ENCODE measurements at regions not wholly inside any gene's neighbourhood (a gene's known extent, or its start where the extent isn't known, plus 50 kb on each side); places are given as distances from the start of the nearest gene placed in this dataset.

DNA sequence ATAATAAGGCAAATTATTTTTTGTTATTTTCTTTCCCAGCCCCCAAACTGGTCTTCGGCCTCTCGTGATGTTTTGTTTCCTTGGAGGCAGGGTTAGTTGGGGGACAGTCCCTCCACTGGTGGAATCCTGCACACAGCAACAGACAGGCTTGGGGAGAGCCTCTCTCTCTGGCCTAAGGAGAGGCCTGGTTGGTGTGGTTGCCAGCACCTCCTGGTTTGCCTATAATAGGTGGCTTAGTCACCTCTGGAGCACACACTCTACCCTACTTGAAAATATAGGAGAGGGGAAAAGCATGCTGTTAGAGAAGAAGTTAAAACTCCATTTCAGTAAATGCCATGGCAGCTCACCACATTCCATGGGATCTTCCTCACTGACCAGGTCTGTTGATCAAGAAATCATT, 417.2 kb upstream of the MEIS1 start:
- Histone ChIP-seq H2AK9ac (replicated peaks; ENCODE audit: low read depth, low read length, poor library complexity) (no peak overlapping the region), H3K9ac (ENCODE audit: low read depth, low read length) (no peak overlapping the region), H3K23ac (ENCODE audit: low read depth, low read length) (no peak overlapping the region), H3K79me1 (ENCODE audit: low read depth in 1 of 2, low read length in 2 of 2) (no peaks in the 10 kb centered on the region), H3K18ac (ENCODE audit: low read depth, low read length) (no peak overlapping the region), H2BK20ac (ENCODE audit: low read depth, low read length) (no peak overlapping the region), H4K5ac (ENCODE audit: low read depth, low read length) (no peak overlapping the region), H2BK5ac (ENCODE audit: low read depth, low read length, poor library complexity, severe bottlenecking) (no peak overlapping the region), H3K14ac (replicated peaks; ENCODE audit: low read depth, low read length) (no peak overlapping the region), H2BK120ac (ENCODE audit: low read depth, low read length) (no peak overlapping the region), H2BK15ac (ENCODE audit: low read depth, low read length) (no peak overlapping the region), H2AK5ac (ENCODE audit: low read depth, low read length) (no peak overlapping the region), H3K9me3 (ENCODE audit: control insufficient read depth, insufficient read depth, low read length) (no peaks in the 10 kb centered on the region), H3K27ac (ENCODE audit: insufficient read depth, low read length) (no peak overlapping the region), H3K27me3 (ENCODE audit: control insufficient read depth, insufficient read depth, low read length) (no peaks in the 10 kb centered on the region), H4K8ac (ENCODE audit: low read depth in 2 of 2, low read length in 2 of 2) (no peak overlapping the region), H2AFZ (replicated peaks; ENCODE audit: low read length, poor library complexity) (no peak overlapping the region), H3K4me3 (ENCODE audit: insufficient read depth, low read depth, low read length) (no peak overlapping the region), H3K4ac (ENCODE audit: low read depth, low read length) (no peak overlapping the region), H4K91ac (ENCODE audit: insufficient read depth, low read depth, low read length) (no peak overlapping the region), H4K20me1 (ENCODE audit: insufficient read depth, low read length) (no peaks in the 10 kb centered on the region), H3K4me1 (ENCODE audit: control insufficient read depth, insufficient read depth, low read length) (no peaks in the 10 kb centered on the region), H3K9me1 (ENCODE audit: insufficient read depth, low read length) (no peaks in the 10 kb centered on the region), H3K36me3 (ENCODE audit: control insufficient read depth, insufficient read depth, low read length) (no peaks in the 10 kb centered on the region), H3K4me2 (ENCODE audit: low read depth, low read length) (no peak overlapping the region), H3K56ac (ENCODE audit: extremely low read depth, insufficient read depth, low read length) (no peak overlapping the region)
- ChIA-PET CTCF (no interaction called here), POLR2A (ENCODE audit: unreplicated experiment) (no interaction called here)
- intact Hi-C loops (cut with micrococcal nuclease) = loop anchor here (10.0 kb wide), 1 partner anchor 1827 kb away; no protein-coding TSS in a partner anchor
- in situ Hi-C loops (cut with MboI; ENCODE audit: low sequenced_read_pairs) = no loop called here
- dilution Hi-C loops (cut with HindIII; ENCODE audit: low sequenced_read_pairs, unreplicated experiment) = no loop called here
- TF ChIP-seq RAD21 (IDR thresholded peaks at IDR 0.05; ENCODE audit: low read length) = no peak
- TF ChIP-seq MAZ (IDR thresholded peaks at IDR 0.05; ENCODE audit: borderline replicate concordance, low read depth, low read length) = no peak
- TF ChIP-seq, protein P1, sequence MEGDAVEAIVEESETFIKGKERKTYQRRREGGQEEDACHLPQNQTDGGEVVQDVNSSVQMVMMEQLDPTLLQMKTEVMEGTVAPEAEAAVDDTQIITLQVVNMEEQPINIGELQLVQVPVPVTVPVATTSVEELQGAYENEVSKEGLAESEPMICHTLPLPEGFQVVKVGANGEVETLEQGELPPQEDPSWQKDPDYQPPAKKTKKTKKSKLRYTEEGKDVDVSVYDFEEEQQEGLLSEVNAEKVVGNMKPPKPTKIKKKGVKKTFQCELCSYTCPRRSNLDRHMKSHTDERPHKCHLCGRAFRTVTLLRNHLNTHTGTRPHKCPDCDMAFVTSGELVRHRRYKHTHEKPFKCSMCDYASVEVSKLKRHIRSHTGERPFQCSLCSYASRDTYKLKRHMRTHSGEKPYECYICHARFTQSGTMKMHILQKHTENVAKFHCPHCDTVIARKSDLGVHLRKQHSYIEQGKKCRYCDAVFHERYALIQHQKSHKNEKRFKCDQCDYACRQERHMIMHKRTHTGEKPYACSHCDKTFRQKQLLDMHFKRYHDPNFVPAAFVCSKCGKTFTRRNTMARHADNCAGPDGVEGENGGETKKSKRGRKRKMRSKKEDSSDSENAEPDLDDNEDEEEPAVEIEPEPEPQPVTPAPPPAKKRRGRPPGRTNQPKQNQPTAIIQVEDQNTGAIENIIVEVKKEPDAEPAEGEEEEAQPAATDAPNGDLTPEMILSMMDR (conservative IDR thresholded peaks at IDR 0.05; ENCODE audit: low read depth, low read length) = no peak
- no peak for TF ChIP-seq CHD1 (IDR thresholded peaks at IDR 0.05; ENCODE audit: low read depth, low read length)
- no peak for TF ChIP-seq FOS (IDR thresholded peaks at IDR 0.05; ENCODE audit: low read depth, low read length)
- no TSS peak for BruUV-seq (replicated peaks)
- DNase-seq (no peak), ATAC-seq (ENCODE audit: low read depth) (no peak)
- WGBS, 2 experiments (ENCODE audit: extremely low coverage in 2 of 2, insufficient read length in 1 of 2) = no CpG with 5 or more reads among the region's 2 CpGs

Data from IMR-90 (cell line).